Activated T-helper 9 cell treated with anti-CD3 and anti-CD28 coated beads, Interleukin-2, amount 50 U/mL, for 16 hours (primary cell): ENCODE measurements at regions not wholly inside any gene's neighbourhood (a gene's known extent, or its start where the extent isn't known, plus 50 kb on each side); places are given as distances from the start of the nearest gene placed in this dataset.

Source experiments
- DNase-seq: peaks from one replicate; pipeline ENCODE4 v3.0.0-alpha.2; 2020; ENCODE audit warnings: low read depth

DNA sequence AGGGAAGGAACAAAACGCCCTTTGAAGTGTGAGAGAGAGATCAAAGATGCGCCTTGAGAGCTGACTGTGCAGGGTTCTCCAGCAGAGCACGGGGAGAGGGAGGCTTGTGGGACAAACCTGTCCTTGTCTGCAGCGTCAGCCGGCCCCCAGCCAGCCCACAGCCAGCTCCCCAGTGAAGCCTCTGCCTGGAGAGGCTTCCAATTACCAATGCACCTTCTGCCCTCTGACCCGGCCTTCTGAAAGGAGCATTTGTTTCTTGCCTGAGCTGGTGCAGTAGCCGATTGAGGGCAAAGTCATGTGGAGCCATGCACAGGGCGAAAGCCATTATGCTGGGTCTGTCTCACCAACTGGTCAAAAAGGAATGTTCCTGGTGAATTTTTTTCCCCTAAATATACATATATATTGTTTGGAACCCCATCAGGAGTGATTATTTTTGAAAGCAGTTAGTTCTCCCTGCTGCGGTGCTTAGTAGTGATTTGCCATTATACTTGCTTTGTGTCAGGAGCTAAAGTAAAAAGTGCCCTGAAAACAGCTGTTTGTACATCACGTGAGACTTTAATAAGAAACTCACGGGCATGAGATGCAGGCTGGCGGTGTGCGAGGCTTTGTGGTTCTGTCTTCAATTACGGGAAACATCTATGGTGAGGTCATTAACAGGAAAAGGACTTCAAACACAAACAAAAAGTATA is 268.6 kb downstream of the KLF6 start:
- no peak for DNase-seq

DNA sequence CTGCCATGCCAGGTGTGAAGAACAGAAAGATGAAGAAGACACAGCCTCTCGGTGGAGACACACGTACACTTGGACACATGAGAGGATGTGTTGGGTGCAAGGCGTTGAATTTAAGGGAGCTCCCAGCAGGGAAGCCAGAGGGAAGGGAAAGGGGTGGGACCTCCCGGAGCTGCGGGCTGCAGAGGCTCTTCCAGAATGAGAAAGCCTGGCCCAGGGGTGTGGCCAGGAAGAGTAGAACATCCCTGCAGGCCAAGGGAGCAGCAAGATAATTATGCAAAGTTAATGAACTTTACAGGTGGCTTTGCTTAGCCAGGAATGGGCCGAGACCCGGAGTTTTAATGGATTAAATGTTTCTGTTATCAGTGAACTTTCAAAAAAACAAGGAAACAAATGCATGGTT is 270.3 kb downstream of the KLF6 start:
- no peak for DNase-seq

DNA sequence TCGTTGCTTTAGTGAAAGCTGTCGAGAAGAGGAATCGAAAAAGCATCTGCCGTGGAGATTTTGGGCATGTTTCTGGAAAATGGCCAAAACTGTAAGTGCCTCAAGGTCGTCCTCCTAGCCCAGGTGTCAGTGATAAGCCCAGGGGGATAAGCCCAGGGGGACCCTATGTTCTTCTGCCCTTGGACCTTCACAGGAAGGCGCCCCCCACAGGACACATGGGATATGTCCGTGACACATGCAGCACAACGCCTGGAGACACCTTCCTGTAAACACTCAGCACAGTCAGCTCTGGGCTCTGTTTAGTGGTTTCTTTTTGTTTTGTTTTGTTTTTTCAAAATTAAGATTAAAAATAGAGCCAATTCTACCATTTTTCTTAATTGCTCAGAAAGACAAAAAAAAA is 272.7 kb downstream of the KLF6 start:
- DNase-seq, result no peak

DNA sequence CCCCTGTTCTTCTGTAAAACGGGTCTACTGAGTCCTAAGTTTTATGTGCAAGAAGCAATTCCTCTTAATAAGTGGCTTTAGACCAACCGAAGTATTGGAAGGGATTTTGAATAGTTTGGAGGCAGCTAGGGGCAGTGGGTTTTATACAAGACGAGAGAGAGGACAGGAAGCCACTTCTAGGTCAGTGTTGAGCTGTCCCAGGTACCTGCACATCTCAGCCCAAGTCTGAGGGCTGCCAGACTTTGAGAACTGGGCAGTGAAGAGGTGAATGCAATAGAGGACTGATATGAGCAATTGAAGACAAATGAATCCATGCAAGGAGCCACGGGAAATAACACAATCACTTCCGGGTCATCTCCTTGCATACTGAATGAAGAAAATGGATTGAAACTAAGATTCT is 273.5 kb downstream of the KLF6 start:
- no peak for DNase-seq

DNA sequence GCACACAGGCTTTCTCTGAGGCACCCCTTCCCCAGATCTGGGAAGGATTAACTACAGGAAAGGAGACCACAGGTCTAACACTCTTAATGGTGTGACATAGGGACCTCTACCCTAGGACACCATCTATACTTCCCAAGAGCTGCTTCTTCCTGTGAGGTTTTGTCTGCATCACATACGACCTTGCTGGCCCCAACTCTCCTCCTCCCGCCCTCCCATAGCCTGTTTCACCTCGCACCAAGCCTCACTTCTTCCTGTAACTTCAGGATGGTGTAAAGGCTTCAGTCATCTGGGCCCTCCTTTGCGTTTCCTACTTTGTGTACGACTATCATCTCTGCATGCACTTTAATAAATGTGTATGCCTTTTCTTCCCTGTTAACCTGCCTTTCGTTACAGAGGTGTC is 274.3 kb downstream of the KLF6 start:
- DNase-seq, result no peak

DNA sequence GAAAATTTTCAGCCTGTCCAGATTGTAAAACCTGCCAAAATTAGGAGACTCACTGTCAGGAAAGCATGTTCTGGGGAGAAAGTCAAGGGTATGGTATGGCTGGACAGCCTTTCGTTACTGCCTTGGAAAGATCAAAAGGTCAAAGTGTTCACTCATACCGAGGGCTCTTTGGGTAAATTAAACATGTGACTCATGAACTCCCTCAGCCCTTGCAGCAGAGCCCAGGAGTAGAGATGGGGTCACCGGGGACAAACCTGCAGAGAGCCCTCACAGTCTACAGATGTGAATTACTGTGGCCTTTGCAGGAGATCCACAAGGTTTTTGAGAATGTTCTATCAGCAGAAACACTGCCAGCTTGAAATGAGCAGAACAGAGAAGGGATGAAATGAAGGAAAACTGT is 275.7 kb downstream of the KLF6 start:
- DNase-seq, result no peak

DNA sequence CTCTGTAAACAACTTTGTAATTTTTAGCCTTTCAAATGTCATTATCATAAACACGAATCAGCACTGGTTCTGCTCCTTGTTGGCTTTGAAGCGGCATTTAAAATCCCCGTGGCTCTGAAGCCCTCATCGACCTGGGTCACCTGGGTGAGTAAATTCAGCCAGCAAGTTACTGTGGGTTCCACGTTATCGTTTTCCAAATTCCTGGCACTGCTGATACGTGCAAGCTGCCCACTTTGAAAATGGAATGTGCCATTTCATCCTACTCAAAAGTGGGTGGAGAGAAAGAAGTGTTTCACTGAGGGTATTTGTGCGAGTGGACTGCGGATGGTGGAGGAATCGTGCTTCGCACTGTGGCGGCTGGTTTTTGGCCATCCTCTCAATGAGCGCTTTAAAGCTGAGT is 281.7 kb downstream of the KLF6 start:
- DNase-seq, result no peak

DNA sequence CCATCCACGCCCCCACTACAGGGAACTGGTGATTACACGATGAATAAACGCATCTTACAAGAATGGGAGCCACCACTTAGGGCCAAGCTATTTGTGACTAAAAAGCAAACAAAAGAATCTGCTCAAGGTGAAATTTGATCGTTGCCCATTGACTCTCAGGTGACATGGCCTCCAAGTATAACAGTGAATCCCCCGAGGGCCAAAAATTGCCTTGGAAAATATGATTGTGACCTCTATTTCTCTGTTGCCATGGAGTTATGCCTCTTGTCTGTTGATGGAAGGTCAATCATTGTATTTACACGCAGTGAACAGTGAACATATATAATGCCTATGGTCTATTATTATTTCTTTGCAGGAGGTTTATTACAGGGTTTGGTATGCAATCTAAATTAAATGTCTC is 282.3 kb downstream of the KLF6 start:
- no peak for DNase-seq

DNA sequence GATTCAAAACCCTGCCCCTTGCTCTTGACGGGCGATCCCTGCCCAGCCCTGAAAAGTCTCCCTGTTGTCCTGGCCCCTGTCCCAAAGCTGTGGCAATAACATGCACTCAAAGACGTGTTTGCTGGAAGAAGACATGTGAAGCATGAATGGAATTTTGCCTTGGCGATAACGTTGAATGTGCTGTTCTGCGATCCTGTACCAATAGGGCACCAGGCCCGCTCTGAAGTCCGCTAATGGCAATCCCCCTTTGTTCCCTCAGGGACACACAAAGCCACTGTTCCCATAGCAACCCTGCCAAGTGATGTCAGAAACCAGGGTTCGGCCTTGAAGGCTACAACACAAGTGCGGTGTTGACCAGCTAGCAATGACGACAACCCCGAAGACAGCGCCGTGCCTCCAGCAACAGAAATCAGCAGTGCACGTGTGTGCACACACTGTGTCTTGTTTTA is 284.6 kb downstream of the KLF6 start:
- DNase-seq, result no peak

DNA sequence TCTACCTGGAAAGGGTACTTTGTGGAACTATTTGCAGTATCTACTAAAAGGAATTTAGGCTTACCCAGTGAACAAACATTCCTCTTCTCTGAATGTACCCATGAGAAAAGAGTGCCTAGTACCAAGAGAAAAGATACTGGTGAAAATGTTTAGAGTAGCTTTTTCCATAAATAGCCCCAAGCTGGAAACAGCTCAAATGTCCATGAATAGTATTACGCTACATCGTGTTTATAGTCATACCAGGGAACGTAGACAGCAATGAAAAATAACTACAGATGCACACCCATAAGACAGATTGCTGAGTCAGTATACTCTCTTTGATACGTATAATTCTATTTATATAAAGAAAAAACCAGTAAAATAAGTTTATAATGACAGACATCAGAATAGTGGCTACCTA is 285.9 kb downstream of the KLF6 start:
- no peak for DNase-seq

DNA sequence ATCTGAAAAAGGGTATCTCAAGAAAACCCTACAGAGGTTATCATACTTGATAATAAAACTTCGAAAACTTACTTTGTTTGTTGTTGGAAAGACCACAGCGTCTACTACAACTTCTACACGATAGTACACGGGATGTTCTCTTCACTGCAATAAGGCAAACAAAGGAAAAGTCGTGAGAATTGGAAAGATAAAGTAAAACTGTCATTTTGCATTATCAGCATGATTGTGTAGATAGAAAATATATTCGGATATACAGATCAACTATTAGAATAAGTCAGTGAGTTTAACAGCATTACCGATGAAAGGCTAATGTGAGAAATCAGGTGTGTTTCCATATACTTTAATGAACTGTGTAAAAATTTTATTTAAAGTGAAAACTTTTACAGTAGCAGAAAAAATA is 287.4 kb downstream of the KLF6 start:
- DNase-seq, result no peak

DNA sequence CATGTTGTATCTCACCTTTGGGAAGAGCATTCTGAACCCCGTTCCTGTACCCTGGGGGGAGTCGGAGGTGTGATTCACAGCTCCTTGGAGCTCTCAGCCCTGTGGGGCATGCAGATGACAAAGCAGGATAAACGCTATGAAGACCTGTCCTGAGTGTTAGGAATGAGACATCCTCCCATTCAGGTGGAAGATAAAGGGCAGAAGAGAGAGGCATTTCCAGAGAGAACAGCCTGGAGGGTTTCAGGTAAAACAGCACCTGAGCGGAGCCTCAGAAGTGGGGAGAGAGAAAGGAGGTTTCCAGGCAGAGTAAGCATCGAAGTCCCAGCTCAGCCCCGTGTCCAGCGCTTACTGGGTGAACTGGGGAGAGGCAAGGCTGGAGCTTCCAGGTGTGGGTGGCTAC is 288.9 kb downstream of the KLF6 start:
- DNase-seq, result no peak

DNA sequence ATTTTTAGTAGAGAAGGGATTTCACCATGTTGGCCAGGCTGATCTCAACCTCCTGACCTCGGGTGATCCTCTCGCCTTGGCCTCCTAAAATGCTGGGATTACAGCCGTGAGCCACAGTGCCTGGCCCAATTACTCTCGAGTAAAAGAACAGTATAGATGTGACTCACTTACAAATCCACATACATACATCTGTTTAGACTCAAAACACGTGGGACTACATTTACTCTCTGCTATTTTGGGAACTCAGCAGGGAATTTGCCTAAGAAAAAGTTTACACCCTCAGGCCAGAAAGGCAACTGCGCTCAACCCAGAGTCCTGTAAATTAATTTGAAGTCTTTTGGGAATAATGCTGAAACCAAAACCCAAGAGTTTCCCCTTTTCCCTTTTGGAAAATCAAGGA is 289.7 kb downstream of the KLF6 start:
- DNase-seq, result no peak

DNA sequence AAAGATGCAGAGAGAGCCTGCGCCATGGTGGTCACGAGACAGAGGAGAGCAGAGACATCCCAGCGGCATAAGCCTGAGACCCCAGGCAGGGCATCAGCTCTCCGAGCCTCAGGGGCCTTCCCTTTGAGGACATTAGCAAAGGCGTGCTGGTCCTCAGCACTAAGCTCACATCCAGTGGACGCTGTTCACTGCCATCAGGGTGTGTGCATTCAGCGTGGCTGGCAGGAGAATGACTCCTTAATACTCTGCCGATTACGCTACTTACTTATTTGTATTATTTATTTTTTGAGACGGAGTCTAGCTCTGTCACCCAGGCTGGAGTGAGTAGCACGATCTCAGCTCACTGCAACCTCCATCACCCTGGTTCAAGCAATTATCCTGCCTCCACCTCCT is 290.2 kb downstream of the KLF6 start:
- no peak for DNase-seq

DNA sequence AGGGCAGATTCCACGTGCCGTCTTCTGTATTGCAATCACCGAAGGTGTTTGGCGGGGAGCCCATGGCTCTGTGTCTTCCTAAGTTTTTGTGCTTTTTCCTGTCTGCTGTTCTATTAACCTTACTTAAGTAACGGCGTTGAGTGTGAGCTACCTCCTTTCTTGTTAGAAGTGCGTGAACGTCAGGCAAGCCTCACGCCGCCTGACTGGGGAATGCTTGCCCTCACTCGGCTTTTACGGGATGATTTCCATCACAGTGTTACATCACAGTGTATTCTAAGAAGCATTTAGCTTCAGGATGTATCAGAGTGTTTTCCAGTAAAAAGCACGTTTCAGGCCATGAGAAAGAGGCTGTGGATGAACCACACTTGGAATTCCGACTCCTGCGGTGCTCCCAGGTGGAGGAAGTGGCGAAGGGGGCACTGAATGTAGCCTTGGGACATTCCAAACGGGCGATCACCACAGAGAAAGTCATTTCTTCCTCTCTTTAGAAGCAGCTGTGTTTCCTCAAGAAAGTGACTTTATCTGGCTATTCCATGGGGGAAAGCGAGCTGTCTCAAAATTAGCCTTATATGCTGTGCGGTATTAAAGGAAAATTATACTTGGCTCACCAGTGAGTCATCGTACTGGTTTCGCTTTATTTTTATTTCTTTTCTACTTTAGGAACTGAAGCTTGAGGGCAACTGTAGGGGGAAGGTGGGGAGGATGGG is 290.7 kb downstream of the KLF6 start:
- DNase-seq, result no peak

DNA sequence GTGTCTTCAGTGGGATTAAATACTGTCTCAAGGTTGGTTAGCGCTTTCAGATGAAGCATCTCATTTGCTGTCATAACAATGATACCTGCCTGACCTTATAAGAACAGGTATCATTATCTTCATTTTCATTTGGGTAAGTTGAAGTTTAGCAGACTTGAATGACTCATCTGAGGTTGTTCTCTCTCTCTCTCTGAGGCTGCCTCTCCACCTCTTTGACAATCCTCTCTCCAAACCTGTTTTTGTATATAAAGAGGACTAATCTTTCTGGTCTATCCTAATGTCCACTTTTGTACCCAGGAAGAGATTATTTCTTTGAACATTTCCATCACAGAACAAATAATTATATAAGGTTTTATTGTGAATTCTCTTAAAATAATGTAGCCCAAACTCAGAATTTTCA is 291.4 kb downstream of the KLF6 start:
- no peak for DNase-seq

DNA sequence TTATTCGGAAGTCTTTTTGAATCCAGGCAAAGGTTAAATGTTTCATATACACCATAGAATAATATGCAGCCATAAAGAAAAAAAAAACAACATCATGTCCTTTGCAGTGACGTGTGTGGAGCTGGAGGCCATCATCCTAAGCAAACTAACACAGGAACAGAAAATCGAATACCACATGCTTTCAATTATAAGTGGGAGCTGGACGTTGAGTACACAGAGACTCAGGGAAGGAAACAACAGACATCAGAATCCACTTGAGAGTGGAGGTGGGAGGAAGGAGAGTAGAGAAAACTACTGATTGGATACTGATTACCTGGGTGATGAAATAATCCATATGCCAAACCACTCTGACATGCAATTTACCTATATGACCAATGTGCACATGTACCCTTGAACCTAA is 293.4 kb downstream of the KLF6 start:
- no peak for DNase-seq

DNA sequence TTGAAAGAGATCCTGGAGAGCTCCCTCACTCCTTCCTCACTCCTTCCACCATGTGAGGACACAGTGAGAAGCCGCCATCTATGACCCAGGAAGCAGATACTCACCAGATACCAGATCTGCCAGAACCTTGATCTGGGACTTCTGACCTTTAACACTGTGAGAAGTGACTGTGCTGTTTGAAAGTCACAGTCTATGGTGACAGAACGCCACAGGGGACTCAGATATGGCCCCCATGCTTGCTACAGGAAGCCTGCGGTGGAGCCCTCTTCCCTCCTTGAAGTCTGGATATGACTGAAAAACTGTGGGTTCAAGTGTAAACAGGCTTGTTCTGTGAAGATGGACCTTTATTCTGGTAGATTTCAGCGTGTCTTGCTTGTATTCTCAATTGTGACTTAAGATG is 297.8 kb downstream of the KLF6 start:
- no peak for DNase-seq

DNA sequence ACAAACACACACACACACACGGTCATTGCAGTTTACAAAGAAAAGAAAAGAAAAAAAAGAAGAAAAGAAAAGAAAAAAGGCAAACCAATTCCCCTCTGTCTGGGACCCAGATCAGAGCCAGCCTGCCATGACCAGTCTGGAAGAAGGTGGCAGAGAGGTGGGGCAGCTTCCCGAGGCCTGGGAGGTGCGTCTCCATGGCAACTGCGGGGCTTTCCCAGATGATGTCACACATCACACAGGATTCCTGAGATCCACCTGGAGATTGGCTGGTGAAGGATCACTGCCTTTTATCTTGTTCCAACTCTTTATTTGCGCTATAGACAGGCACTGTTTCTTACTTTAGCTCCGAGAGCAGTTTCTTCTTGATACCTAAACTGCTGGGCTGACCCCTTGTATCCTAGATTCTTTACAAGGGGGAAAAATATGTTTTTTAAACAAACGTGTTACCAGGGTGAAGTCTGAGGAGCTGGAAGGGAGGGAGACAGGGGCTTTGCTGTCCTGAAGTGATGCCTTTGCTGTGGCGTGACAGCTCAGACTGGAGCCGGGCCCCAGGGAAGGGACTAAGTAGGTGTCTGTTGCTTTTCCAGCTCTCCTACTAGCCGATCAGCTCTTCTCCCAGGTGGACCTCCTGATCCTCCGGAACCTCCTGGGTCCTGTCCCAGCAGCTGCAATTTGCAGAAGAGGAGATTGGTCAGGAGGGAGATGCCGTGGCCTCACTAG is 298.5 kb downstream of the KLF6 start:
- DNase-seq, result no peak

DNA sequence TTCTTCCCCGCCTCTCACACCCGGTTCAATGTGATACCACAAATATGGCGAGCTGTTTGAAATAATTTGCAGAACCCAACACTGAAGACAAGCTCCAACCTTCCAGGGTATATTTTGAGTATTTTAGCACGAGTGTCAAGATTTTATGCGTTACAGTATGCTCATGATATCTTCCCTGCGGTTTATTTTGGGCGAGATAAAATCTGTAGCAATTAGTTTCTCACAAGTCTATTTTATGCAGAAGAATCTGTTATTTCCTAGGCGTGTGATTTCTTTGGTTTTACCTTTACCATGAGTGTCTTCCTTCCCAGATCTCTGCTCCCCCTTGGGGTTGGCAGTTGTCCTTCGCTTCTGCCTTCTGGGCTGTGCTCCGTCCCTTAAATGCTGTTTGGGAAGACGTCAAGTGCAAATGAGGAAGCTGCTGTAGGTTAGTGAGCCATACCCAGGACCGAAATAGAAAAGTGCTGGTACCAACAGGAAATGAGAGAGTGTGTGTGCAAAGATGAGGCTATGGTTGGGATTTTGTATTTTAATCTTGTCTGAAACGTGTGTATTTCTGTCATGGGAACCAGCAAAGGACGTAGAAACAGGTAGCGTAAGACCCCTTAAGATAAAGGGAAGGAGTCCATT is 299.8 kb downstream of the KLF6 start:
- no peak for DNase-seq

DNA sequence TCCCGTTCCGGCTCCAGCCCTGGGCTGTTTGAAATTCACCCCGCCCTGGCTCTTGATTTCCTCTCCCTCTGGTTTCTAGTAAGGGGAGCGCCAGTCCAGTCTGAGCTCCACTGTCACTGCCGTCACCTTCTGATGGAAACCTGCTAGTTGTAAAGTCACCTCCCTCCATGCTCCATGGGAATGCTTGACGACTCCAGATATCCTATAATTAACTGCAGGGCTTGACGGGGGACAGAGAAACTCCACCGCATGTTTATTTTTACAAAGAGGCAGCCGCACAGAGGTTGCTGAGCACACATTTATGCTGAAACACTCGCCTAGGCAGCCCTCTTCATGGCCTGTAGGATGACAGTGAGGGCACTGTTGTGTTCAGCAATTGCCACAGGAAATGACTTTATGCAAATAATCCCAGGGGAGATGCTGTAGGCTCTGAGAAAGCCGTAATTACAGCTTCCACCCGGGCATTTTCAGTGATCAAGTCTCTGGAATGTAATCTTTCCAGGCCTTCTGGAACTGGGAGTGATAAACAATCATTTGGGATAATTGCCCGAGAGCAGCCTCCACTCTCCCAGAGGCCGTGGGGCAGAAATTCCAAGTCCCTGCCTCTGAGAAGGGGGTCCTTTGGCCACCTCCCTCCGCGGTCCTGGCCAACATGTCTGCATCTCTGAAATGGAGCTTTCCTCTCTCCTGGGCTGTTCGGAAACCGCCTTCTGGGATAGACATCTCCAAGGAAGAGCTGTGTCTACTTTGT is 300.5 kb downstream of the KLF6 start:
- no peak for DNase-seq
